Choroid plexus epithelial cell (primary cell): ENCODE measurements at regions not wholly inside any gene's neighbourhood (a gene's known extent, or its start where the extent isn't known, plus 50 kb on each side); places are given as distances from the start of the nearest gene placed in this dataset.

Source experiments
- DNase-seq: peaks from one replicate; pipeline ENCODE4 v3.0.0-alpha.2; 2010; ENCODE audit warnings: low read depth
- H3K4me3 ChIP-seq: 2 replicates; pipeline ENCODE4 v1.5.1; 2011; ENCODE audit warnings: low read depth, mild to moderate bottlenecking, control low read depth, low read length, moderate library complexity
- CTCF ChIP-seq: conservative IDR thresholded peaks from 2 replicates; pipeline ENCODE4 v1.5.1; 2011; ENCODE audit warnings: low read depth, mild to moderate bottlenecking, control low read depth, inconsistent platforms, low read length, moderate library complexity

- no peak overlapping the region for H3K4me3 ChIP-seq
- TF ChIP-seq CTCF = no peak
- DNase-seq = no peak
Measured at GRCh38 chr3:144097163-144097562, 125.5 kb downstream of the DIPK2A start.

- H3K4me3 ChIP-seq = no peak overlapping the region
- DNase-seq = no peak
- no peak for TF ChIP-seq CTCF
Measured at GRCh38 chr3:144098691-144099090, 127.1 kb downstream of the DIPK2A start.

- TF ChIP-seq CTCF = no peak
- no peak overlapping the region for H3K4me3 ChIP-seq
- peak; percentile 12 for DNase-seq
Measured at GRCh38 chr3:144102421-144102820, 130.8 kb downstream of the DIPK2A start.

GRCh38 chr3:144104186-144104585 is 132.6 kb downstream of the DIPK2A start:
- no peak overlapping the region for H3K4me3 ChIP-seq
- no peak for DNase-seq
- TF ChIP-seq CTCF = no peak

GRCh38 chr3:144104679-144105078 is 133.1 kb downstream of the DIPK2A start:
- no peak for TF ChIP-seq CTCF
- DNase-seq = no peak
- no peak overlapping the region for H3K4me3 ChIP-seq

GRCh38 chr3:144105542-144105941 is 133.9 kb downstream of the DIPK2A start:
- H3K4me3 ChIP-seq = no peak overlapping the region
- no peak for TF ChIP-seq CTCF
- no peak for DNase-seq

GRCh38 chr3:144106970-144107369 is 135.3 kb downstream of the DIPK2A start:
- no peak overlapping the region for H3K4me3 ChIP-seq
- no peak for DNase-seq
- no peak for TF ChIP-seq CTCF
